Tibial nerve (tissue), 4 donors: ENCODE measurements at regions not wholly inside any gene's neighbourhood (a gene's known extent, or its start where the extent isn't known, plus 50 kb on each side); places are given as distances from the start of the nearest gene placed in this dataset.

Source experiments
- EP300 ChIP-seq, 2 donors: sonication (generic); formaldehyde crosslinking; IDR thresholded peaks; one replicate each; pipeline ENCODE4 v1.6.1; 2017; ENCODE audit warnings: antibody characterized with exemption in 2 of 2, mild to moderate bottlenecking in 1 of 2
- POLR2A ChIP-seq, 2 donors: fragments of 450-650 bp; IDR thresholded peaks; one replicate each; pipeline ENCODE4 v1.6.1; 2017; ENCODE audit warnings: antibody characterized with exemption in 2 of 2, mild to moderate bottlenecking in 2 of 2, moderate library complexity in 2 of 2
- TF ChIP-seq, protein P1 (sequence below), 5 experiments: fragments of 200-600 bp in 3 of 5; fragments of 450-650 bp in 2 of 5; sonication (generic) in 3 of 5; IDR thresholded peaks; one replicate each; pipeline ENCODE4 v1.5.1; 2016 to 2019; ENCODE audit warnings: antibody characterized with exemption in 5 of 5, mild to moderate bottlenecking in 3 of 5, moderate library complexity in 2 of 5

DNA sequence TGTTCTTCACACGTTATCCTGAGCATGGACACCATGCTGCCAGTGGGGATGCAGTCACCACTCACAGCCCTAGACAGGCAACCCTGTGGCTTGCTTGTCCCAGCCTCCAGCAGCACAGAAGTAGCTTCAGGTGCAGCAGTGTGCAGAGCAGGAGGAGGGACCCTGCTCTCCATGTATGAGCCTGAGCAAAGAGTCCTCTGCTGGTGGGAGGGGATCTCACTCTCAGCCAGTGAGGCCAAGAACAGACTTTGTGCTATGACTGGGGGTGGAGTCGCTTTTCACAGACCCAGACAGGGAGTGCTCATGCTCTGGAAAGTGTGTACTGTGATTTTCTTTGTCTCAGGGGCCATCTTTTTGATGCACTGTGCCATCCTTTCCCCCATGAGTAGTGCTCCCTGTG lies 66.1 kb upstream of the NDN start:
- TF ChIP-seq, protein P1, sequence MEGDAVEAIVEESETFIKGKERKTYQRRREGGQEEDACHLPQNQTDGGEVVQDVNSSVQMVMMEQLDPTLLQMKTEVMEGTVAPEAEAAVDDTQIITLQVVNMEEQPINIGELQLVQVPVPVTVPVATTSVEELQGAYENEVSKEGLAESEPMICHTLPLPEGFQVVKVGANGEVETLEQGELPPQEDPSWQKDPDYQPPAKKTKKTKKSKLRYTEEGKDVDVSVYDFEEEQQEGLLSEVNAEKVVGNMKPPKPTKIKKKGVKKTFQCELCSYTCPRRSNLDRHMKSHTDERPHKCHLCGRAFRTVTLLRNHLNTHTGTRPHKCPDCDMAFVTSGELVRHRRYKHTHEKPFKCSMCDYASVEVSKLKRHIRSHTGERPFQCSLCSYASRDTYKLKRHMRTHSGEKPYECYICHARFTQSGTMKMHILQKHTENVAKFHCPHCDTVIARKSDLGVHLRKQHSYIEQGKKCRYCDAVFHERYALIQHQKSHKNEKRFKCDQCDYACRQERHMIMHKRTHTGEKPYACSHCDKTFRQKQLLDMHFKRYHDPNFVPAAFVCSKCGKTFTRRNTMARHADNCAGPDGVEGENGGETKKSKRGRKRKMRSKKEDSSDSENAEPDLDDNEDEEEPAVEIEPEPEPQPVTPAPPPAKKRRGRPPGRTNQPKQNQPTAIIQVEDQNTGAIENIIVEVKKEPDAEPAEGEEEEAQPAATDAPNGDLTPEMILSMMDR (IDR thresholded peaks at IDR 0.05): no peak
- TF ChIP-seq EP300 (IDR thresholded peaks at IDR 0.05): no peak
- no peak for TF ChIP-seq POLR2A (IDR thresholded peaks at IDR 0.05)
